Panc1 (cell line): ENCODE measurements at regions not wholly inside any gene's neighbourhood (a gene's known extent, or its start where the extent isn't known, plus 50 kb on each side); places are given as distances from the start of the nearest gene placed in this dataset.

Experiments used
- ATAC-seq: fragments of 200-7000 bp; cut with Tn5 transposase; 2 replicates; pipeline ENCODE4 v1.9.1; 2020; ENCODE audit warnings: mild to moderate bottlenecking, moderate library complexity
- BruUV-seq: library from RNA; stranded (reverse); fragments of 400-500 nt; replicated peaks from 2 replicates; lab custom pipeline; 2021; lab: Mats Ljungman, UMichigan
- CTCF ChIA-PET: fragments of 300-600 bp; sonication (Branson Sonifier 250); formaldehyde crosslinking; loops from one replicate; lab custom pipeline; 2022; ENCODE audit warnings: antibody characterized with exemption; lab: Charles Lee
- POLR2A ChIA-PET: fragments of 300-600 bp; sonication (Branson Sonifier 250); formaldehyde crosslinking; loops from one replicate; lab custom pipeline; 2022; ENCODE audit warnings: antibody characterized with exemption; lab: Charles Lee
- DNase-seq: peaks from one replicate; pipeline ENCODE4 v3.0.0-alpha.2; 2010; ENCODE audit warnings: low read depth, low spot score
- H3K27ac ChIP-seq: 2 replicates; pipeline ENCODE4 v1.5.1; 2011; ENCODE audit warnings: mild to moderate bottlenecking, low read length, inconsistent platforms
- H3K27me3 ChIP-seq: fragments of 200-500 bp; sonication (Bioruptor generic); 2 replicates; pipeline ENCODE4 v1.6.0; 2014; ENCODE audit warnings: low read length, inconsistent platforms; ENCODE audit not compliant: control insufficient read depth, insufficient read depth
- H3K36me3 ChIP-seq: fragments of 200-500 bp; sonication (Bioruptor generic); 2 replicates; pipeline ENCODE4 v1.5.1; 2014; ENCODE audit warnings: inconsistent platforms, mild to moderate bottlenecking, low read length, moderate library complexity; ENCODE audit not compliant: control insufficient read depth, insufficient read depth
- H3K4me1 ChIP-seq: 2 replicates; pipeline ENCODE4 v1.5.1; 2011; ENCODE audit warnings: inconsistent platforms, mild to moderate bottlenecking, low read length, moderate library complexity; ENCODE audit not compliant: control insufficient read depth, insufficient read depth
- H3K4me3 ChIP-seq, 2 experiments: 2 replicates each; pipeline ENCODE4 v1.5.1; 2011 to 2012; ENCODE audit warnings: low read depth in 2 of 2, low read length in 2 of 2, mild to moderate bottlenecking in 2 of 2, inconsistent platforms in 1 of 2, moderate library complexity in 1 of 2
- H3K9me3 ChIP-seq: fragments of 200-500 bp; sonication (Bioruptor generic); 2 replicates; pipeline ENCODE4 v1.5.1; 2014; ENCODE audit warnings: low read depth, mild to moderate bottlenecking, inconsistent platforms, low read length, moderate library complexity; ENCODE audit not compliant: control insufficient read depth, insufficient read depth
- POLR2AphosphoS5 ChIP-seq: IDR thresholded peaks from 2 replicates; pipeline ENCODE4 v1.6.1; 2012; ENCODE audit warnings: mild to moderate bottlenecking, low read depth, low read length, moderate library complexity
- SIN3A ChIP-seq: IDR thresholded peaks from 2 replicates; pipeline ENCODE4 v1.6.1; 2012; ENCODE audit warnings: low read depth, mild to moderate bottlenecking, low read length, moderate library complexity, borderline replicate concordance; ENCODE audit not compliant: insufficient read depth
- TCF7L2 ChIP-seq: IDR thresholded peaks from 2 replicates; pipeline ENCODE4 v1.6.1; 2011; ENCODE audit warnings: mild to moderate bottlenecking, low read depth, low read length, inconsistent platforms
- in situ Hi-C: cut with HindIII; loops from 2 replicates; pipeline ENCODE4 v1.10.0; 2016; ENCODE audit warnings: low sequenced_read_pairs, low pct_unique_long_range_greater_than_20kb
- intact Hi-C: fragments of 100-400 bp; cut with micrococcal nuclease; formaldehyde crosslinking; loops from one replicate; pipeline ENCODE4 v1.10.0; 2022; ENCODE audit not compliant: unreplicated experiment
- TF ChIP-seq, protein P1 (sequence below): fragments of 450-650 bp; IDR thresholded peaks from 2 replicates; pipeline ENCODE4 v1.5.1; 2017; ENCODE audit warnings: mild to moderate bottlenecking
- TF ChIP-seq, protein P2 (sequence below), 2 experiments: IDR thresholded peaks; 2 replicates each; pipeline ENCODE4 v1.6.1; 2011 to 2012; ENCODE audit warnings: low read depth in 2 of 2, control low read depth in 1 of 2, low read length in 1 of 2, mild to moderate bottlenecking in 1 of 2, moderate library complexity in 1 of 2; ENCODE audit not compliant: insufficient read depth in 1 of 2

DNA sequence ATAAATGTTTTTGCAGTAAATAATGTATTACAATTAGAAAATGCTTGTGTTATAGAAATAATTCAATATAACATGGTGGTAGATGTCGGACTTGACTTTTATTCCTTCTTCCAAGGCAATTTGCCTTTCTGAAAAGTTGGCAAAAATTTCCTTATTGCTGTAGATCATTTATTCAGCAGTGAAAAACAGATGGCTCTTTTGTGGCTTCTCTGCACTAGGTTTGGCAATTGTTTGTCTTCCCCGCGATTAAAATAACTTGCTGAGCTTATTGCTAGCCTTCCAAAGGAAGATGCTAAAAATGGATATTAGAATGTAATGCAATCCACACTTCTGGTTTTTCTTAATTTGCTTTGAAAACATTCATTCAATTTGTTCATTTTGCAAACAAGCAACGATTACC is 1977.9 kb upstream of the ADGRL3 start:
- Histone ChIP-seq H3K27ac (no peak overlapping the region), H3K4me1 (no peaks in the 10 kb centered on the region), H3K9me3 (no peaks in the 10 kb centered on the region), H3K4me3 (no peak overlapping the region), H3K27me3 (no peaks in the 10 kb centered on the region), H3K36me3 (no peaks in the 10 kb centered on the region)
- DNase-seq (no peak), ATAC-seq (no peak)
- ChIA-PET POLR2A (no interaction called here), CTCF (no interaction called here)
- no TSS peak for BruUV-seq
- in situ Hi-C loops: no loop called here
- TF ChIP-seq, protein P1, sequence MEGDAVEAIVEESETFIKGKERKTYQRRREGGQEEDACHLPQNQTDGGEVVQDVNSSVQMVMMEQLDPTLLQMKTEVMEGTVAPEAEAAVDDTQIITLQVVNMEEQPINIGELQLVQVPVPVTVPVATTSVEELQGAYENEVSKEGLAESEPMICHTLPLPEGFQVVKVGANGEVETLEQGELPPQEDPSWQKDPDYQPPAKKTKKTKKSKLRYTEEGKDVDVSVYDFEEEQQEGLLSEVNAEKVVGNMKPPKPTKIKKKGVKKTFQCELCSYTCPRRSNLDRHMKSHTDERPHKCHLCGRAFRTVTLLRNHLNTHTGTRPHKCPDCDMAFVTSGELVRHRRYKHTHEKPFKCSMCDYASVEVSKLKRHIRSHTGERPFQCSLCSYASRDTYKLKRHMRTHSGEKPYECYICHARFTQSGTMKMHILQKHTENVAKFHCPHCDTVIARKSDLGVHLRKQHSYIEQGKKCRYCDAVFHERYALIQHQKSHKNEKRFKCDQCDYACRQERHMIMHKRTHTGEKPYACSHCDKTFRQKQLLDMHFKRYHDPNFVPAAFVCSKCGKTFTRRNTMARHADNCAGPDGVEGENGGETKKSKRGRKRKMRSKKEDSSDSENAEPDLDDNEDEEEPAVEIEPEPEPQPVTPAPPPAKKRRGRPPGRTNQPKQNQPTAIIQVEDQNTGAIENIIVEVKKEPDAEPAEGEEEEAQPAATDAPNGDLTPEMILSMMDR: no peak
- TF ChIP-seq SIN3A (no peak), POLR2AphosphoS5 (no peak)
- TF ChIP-seq, protein P2, sequence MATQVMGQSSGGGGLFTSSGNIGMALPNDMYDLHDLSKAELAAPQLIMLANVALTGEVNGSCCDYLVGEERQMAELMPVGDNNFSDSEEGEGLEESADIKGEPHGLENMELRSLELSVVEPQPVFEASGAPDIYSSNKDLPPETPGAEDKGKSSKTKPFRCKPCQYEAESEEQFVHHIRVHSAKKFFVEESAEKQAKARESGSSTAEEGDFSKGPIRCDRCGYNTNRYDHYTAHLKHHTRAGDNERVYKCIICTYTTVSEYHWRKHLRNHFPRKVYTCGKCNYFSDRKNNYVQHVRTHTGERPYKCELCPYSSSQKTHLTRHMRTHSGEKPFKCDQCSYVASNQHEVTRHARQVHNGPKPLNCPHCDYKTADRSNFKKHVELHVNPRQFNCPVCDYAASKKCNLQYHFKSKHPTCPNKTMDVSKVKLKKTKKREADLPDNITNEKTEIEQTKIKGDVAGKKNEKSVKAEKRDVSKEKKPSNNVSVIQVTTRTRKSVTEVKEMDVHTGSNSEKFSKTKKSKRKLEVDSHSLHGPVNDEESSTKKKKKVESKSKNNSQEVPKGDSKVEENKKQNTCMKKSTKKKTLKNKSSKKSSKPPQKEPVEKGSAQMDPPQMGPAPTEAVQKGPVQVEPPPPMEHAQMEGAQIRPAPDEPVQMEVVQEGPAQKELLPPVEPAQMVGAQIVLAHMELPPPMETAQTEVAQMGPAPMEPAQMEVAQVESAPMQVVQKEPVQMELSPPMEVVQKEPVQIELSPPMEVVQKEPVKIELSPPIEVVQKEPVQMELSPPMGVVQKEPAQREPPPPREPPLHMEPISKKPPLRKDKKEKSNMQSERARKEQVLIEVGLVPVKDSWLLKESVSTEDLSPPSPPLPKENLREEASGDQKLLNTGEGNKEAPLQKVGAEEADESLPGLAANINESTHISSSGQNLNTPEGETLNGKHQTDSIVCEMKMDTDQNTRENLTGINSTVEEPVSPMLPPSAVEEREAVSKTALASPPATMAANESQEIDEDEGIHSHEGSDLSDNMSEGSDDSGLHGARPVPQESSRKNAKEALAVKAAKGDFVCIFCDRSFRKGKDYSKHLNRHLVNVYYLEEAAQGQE (IDR thresholded peaks at IDR 0.05; ENCODE audit: insufficient read depth in 1 of 2, low read depth in 2 of 2, low read length in 1 of 2): no peak
- intact Hi-C loops: no loop called here

DNA sequence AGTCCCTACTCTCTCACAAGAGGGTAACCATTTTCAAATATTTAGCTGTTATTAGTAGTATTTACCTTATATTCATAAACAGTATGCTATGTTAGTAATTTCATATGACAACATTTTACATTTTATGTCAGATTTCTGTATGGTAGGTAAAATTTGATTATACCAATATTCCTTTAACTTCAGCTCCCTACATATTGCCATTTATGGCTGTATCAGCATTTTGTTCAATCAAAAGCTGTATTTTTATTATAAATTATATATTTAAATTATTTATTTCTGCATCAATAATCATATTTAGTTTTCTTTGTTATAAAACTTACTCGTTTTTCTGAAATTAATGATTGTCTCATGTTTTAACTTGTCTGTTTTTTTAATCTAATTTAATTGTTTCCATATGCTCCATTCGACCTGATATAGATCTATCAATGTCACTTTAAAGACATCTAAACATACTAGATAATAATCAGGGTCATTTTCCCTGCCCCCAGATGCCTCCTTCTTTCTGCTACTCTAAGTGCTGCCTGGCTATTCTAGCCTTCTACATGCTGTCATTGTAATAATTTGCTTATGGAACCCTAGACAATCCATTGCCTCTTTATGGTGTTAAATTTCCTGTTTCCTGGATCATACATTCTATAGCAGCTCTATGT is 1976.7 kb upstream of the ADGRL3 start:
- Histone ChIP-seq H3K9me3 (no peaks in the 10 kb centered on the region), H3K27me3 (no peaks in the 10 kb centered on the region), H3K36me3 (no peaks in the 10 kb centered on the region), H3K27ac (no peak overlapping the region), H3K4me1 (no peaks in the 10 kb centered on the region), H3K4me3 (no peak overlapping the region)
- TF ChIP-seq POLR2AphosphoS5 (no peak), TCF7L2 (no peak), SIN3A (no peak)
- TF ChIP-seq, protein P1: no peak
- TF ChIP-seq, protein P2 (IDR thresholded peaks at IDR 0.05; ENCODE audit: insufficient read depth in 1 of 2, low read depth in 2 of 2, low read length in 1 of 2): no peak
- in situ Hi-C loops: no loop called here
- ATAC-seq (no peak), DNase-seq (no peak)
- intact Hi-C loops: no loop called here
- CTCF ChIA-PET: no interaction called here
- no TSS peak for BruUV-seq
- POLR2A ChIA-PET: no interaction called here
